ENCODE measurements at regions not wholly inside any gene's neighbourhood (a gene's known extent, or its start where the extent isn't known, plus 50 kb on each side); places are given as distances from the start of the nearest gene placed in this dataset.

DNA sequence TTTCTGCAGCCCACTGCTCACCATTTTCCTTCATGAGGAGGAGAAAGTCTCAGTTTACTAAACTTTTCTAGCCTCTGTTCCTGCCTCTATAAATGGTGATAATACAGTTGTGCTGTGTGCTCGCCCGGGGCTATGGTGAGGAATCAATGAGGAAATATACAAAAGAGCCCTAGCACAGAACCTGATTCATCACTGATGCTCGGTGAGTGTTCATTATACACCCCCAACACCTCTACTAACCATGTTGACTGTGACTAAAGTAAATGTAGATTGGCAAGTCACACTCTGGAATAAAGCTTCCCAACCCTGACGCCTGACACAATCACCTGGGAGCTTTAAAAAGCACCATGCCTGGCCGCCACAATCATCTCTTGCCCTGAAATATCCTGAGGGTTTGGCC lies 118.8 kb upstream of the CYP1B1 start:
- no peak overlapping the region for H3K4me3 Mint-ChIP-seq
- CTCF ChIA-PET, result no interaction called here
- peaks cover 0 to 5% (median 0%) of the 10 kb centered on the region in 11 donors for H3K9me3 Mint-ChIP-seq
- no peak overlapping the region for H3K4me3 ChIP-seq (ENCODE audit: low read length)
- no peaks in the 10 kb centered on the region for H3K27me3 ChIP-seq (ENCODE audit: control insufficient read depth in 2 of 2, insufficient read depth in 2 of 2, low read length in 2 of 2)
- H3K4me1 ChIP-seq (ENCODE audit: control insufficient read depth in 2 of 2, insufficient read depth in 2 of 2, low read length in 2 of 2), result no peaks in the 10 kb centered on the region
- no peak overlapping the region for H3K27ac Mint-ChIP-seq
- DNase-seq (no peak), ATAC-seq (no peak)
- peaks cover 5 to 25% (median 12%) of the 10 kb centered on the region in 7 donors for H3K4me1 Mint-ChIP-seq
- H3K27ac ChIP-seq (ENCODE audit: low read depth, low read length), result no peak overlapping the region
- H3K36me3 Mint-ChIP-seq, result peaks cover 0 to 5% (median 0%) of the 10 kb centered on the region in 5 donors
- peaks cover 0 to 7% (median 2%) of the 10 kb centered on the region in 5 donors for H3K27me3 Mint-ChIP-seq
- intact Hi-C loops (cut with micrococcal nuclease), result no loop called here
- POLR2A ChIA-PET, result no interaction called here
- H3K9me3 ChIP-seq (ENCODE audit: control insufficient read depth in 2 of 3, low read length in 3 of 3), result no peaks in the 10 kb centered on the region
- no peaks in the 10 kb centered on the region for H3K36me3 ChIP-seq (ENCODE audit: control insufficient read depth in 2 of 3, insufficient read depth in 3 of 3, low read length in 3 of 3)

DNA sequence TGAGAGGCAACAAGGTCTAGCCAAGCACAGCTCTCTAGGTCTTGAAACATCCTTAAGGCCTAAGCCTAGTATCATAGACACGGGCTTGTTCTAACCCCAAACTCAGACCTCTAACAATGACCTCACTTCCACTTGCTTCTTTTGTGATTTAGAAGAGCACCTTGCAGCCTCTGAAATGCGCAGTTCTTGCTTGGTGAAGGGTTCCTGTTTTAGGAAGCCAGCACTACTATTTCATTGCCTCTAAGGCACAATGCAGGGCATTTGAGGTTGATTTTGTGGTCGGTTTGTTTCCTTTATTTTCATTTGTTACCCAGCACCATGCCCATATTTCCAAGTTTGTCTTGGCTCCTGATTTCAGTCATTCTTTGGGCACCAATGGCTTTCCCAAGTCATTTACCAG lies 117.0 kb upstream of the CYP1B1 start:
- Mint-ChIP-seq H3K4me3 (no peak overlapping the region), H3K4me1 (peaks cover 5 to 25% (median 12%) of the 10 kb centered on the region in 7 donors), H3K9me3 (peaks cover 0 to 9% (median 0%) of the 10 kb centered on the region in 11 donors), H3K36me3 (peaks cover 0 to 10% (median 0%) of the 10 kb centered on the region in 5 donors), H3K27me3 (peaks cover 0 to 7% (median 0%) of the 10 kb centered on the region in 5 donors), H3K27ac (no peak overlapping the region)
- ATAC-seq (peak; percentile 10), DNase-seq (no peak)
- no peaks in the 10 kb centered on the region for H3K9me3 ChIP-seq (ENCODE audit: control insufficient read depth in 2 of 3, low read length in 3 of 3)
- H3K27me3 ChIP-seq (ENCODE audit: control insufficient read depth in 2 of 2, insufficient read depth in 2 of 2, low read length in 2 of 2), result no peaks in the 10 kb centered on the region
- no peaks in the 10 kb centered on the region for H3K4me1 ChIP-seq (ENCODE audit: control insufficient read depth in 2 of 2, insufficient read depth in 2 of 2, low read length in 2 of 2)
- no peak overlapping the region for H3K4me3 ChIP-seq (ENCODE audit: low read length)
- intact Hi-C loops (cut with micrococcal nuclease), result no loop called here
- ChIA-PET CTCF (no interaction called here), POLR2A (no interaction called here)
- no peak overlapping the region for H3K27ac ChIP-seq (ENCODE audit: low read depth, low read length)
- H3K36me3 ChIP-seq (ENCODE audit: control insufficient read depth in 2 of 3, insufficient read depth in 3 of 3, low read length in 3 of 3), result no peaks in the 10 kb centered on the region

- Mint-ChIP-seq H3K4me3 (no peak overlapping the region), H3K36me3 (peaks cover 0 to 10% (median 0%) of the 10 kb centered on the region in 5 donors), H3K27me3 (peaks cover 0 to 7% (median under 1%) of the 10 kb centered on the region in 5 donors), H3K9me3 (peaks cover 0 to 9% (median 0%) of the 10 kb centered on the region in 11 donors), H3K27ac (no peak overlapping the region), H3K4me1 (peaks cover 5 to 25% (median 12%) of the 10 kb centered on the region in 7 donors)
- POLR2A ChIA-PET, result interaction anchor here (0.5 kb wide), 1 partner anchor 1113 kb away, joined by 3 read pairs; no protein-coding TSS in a partner anchor
- ATAC-seq (no peak), DNase-seq (no peak)
- Histone ChIP-seq H3K27ac (ENCODE audit: low read depth, low read length) (no peak overlapping the region), H3K36me3 (ENCODE audit: control insufficient read depth in 2 of 3, insufficient read depth in 3 of 3, low read length in 3 of 3) (no peaks in the 10 kb centered on the region), H3K9me3 (ENCODE audit: control insufficient read depth in 2 of 3, low read length in 3 of 3) (no peaks in the 10 kb centered on the region), H3K27me3 (ENCODE audit: control insufficient read depth in 2 of 2, insufficient read depth in 2 of 2, low read length in 2 of 2) (no peaks in the 10 kb centered on the region), H3K4me1 (ENCODE audit: control insufficient read depth in 2 of 2, insufficient read depth in 2 of 2, low read length in 2 of 2) (no peaks in the 10 kb centered on the region), H3K4me3 (ENCODE audit: low read length) (no peak overlapping the region)
- intact Hi-C loops (cut with micrococcal nuclease), result no loop called here
- CTCF ChIA-PET, result no interaction called here
These were observed 116.1 kb upstream of the CYP1B1 start for GRCh38 chr2:38192046-38192445.

DNA sequence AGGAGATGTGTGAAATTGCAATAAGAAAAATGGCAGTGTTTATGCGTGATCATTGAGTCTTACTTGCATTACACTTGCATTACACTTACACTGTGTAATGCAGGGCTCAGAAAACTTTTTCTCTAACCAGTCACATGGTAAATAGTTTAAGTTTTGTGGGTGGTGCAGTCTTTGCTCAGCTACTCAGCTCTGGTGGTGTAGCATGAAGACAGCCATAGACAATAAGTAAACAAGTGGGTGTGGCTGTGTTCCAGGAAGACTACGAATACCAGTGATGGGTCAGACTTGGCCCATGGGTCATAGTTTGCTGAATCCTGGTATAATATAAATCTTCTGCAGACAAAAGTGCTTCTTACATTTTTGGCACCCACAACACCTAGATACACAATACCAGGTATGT lies 115.6 kb upstream of the CYP1B1 start:
- H3K36me3 Mint-ChIP-seq, result peaks cover 0 to 10% (median 0%) of the 10 kb centered on the region in 5 donors
- peaks cover 0 to 7% (median 4%) of the 10 kb centered on the region in 5 donors for H3K27me3 Mint-ChIP-seq
- no peaks in the 10 kb centered on the region for H3K9me3 ChIP-seq (ENCODE audit: control insufficient read depth in 2 of 3, low read length in 3 of 3)
- intact Hi-C loops (cut with micrococcal nuclease), result no loop called here
- DNase-seq, result no peak
- peaks cover 5 to 25% (median 12%) of the 10 kb centered on the region in 7 donors for H3K4me1 Mint-ChIP-seq
- H3K9me3 Mint-ChIP-seq, result peaks cover 0 to 9% (median 0%) of the 10 kb centered on the region in 11 donors
- H3K27ac Mint-ChIP-seq, result no peak overlapping the region
- no peaks in the 10 kb centered on the region for H3K36me3 ChIP-seq (ENCODE audit: control insufficient read depth in 2 of 3, insufficient read depth in 3 of 3, low read length in 3 of 3)
- ChIA-PET POLR2A (interaction anchor here (0.5 kb wide), 1 partner anchor 1114 kb away, joined by 3 read pairs; no protein-coding TSS in a partner anchor), CTCF (no interaction called here)
- H3K4me3 ChIP-seq (ENCODE audit: low read length), result no peak overlapping the region
- H3K27ac ChIP-seq (ENCODE audit: low read depth, low read length), result no peak overlapping the region
- no peak for ATAC-seq
- H3K4me3 Mint-ChIP-seq, result no peak overlapping the region
- H3K4me1 ChIP-seq (ENCODE audit: control insufficient read depth in 2 of 2, insufficient read depth in 2 of 2, low read length in 2 of 2), result no peaks in the 10 kb centered on the region
- H3K27me3 ChIP-seq (ENCODE audit: control insufficient read depth in 2 of 2, insufficient read depth in 2 of 2, low read length in 2 of 2), result no peaks in the 10 kb centered on the region

- H3K4me1 ChIP-seq (ENCODE audit: control insufficient read depth in 2 of 2, insufficient read depth in 2 of 2, low read length in 2 of 2), result no peaks in the 10 kb centered on the region
- no peaks in the 10 kb centered on the region for H3K36me3 ChIP-seq (ENCODE audit: control insufficient read depth in 2 of 3, insufficient read depth in 3 of 3, low read length in 3 of 3)
- ATAC-seq, result no peak
- Mint-ChIP-seq H3K36me3 (peaks cover 0 to 10% (median 0%) of the 10 kb centered on the region in 5 donors), H3K27me3 (peaks cover 0 to 11% (median 4%) of the 10 kb centered on the region in 5 donors), H3K4me1 (peaks cover 5 to 30% (median 12%) of the 10 kb centered on the region in 7 donors), H3K4me3 (peak overlapping the region in 1 of 10 donors; percentile 0), H3K9me3 (peaks cover 0 to 9% (median 0%) of the 10 kb centered on the region in 11 donors), H3K27ac (peak overlapping the region in 1 of 9 donors; percentile 12)
- H3K4me3 ChIP-seq (ENCODE audit: low read length), result no peak overlapping the region
- H3K9me3 ChIP-seq (ENCODE audit: control insufficient read depth in 2 of 3, low read length in 3 of 3), result no peaks in the 10 kb centered on the region
- POLR2A ChIA-PET, result no interaction called here
- CTCF ChIA-PET, result no interaction called here
- H3K27me3 ChIP-seq (ENCODE audit: control insufficient read depth in 2 of 2, insufficient read depth in 2 of 2, low read length in 2 of 2), result no peaks in the 10 kb centered on the region
- no peak overlapping the region for H3K27ac ChIP-seq (ENCODE audit: low read depth, low read length)
- intact Hi-C loops (cut with micrococcal nuclease), result no loop called here
- DNase-seq, result no peak
These were observed 114.7 kb upstream of the CYP1B1 start for GRCh38 chr2:38190542-38191218.

GRCh38 chr2:38187541-38188011 lies 111.6 kb upstream of the CYP1B1 start:
- peaks cover 0 to 35% (median 4%) of the 10 kb centered on the region in 7 donors for H3K4me1 Mint-ChIP-seq
- peaks cover 0 to 3% of the 10 kb centered on the region in 2 donors for H3K4me1 ChIP-seq (ENCODE audit: control insufficient read depth in 2 of 2, insufficient read depth in 2 of 2, low read length in 2 of 2)
- no peak overlapping the region for H3K27ac Mint-ChIP-seq
- H3K36me3 Mint-ChIP-seq, result peaks cover 0 to 10% (median 0%) of the 10 kb centered on the region in 5 donors
- H3K36me3 ChIP-seq (ENCODE audit: control insufficient read depth in 2 of 3, insufficient read depth in 3 of 3, low read length in 3 of 3), result no peaks in the 10 kb centered on the region
- peaks cover 0 to 15% (median 9%) of the 10 kb centered on the region in 5 donors for H3K27me3 Mint-ChIP-seq
- H3K27me3 ChIP-seq (ENCODE audit: control insufficient read depth in 2 of 2, insufficient read depth in 2 of 2, low read length in 2 of 2), result no peaks in the 10 kb centered on the region
- DNase-seq (no peak), ATAC-seq (no peak)
- CTCF ChIA-PET, result no interaction called here
- no peak overlapping the region for H3K4me3 ChIP-seq (ENCODE audit: low read length)
- intact Hi-C loops (cut with micrococcal nuclease), result no loop called here
- no peak overlapping the region for H3K4me3 Mint-ChIP-seq
- H3K9me3 Mint-ChIP-seq, result peaks cover 0 to 9% (median 0%) of the 10 kb centered on the region in 11 donors
- H3K9me3 ChIP-seq (ENCODE audit: control insufficient read depth in 2 of 3, low read length in 3 of 3), result no peaks in the 10 kb centered on the region
- H3K27ac ChIP-seq (ENCODE audit: low read depth, low read length), result no peak overlapping the region
- POLR2A ChIA-PET, result interaction anchor here (0.7 kb wide), 1 partner anchor 525 kb away, joined by 3 read pairs; no protein-coding TSS in a partner anchor

All from naive thymus-derived CD4-positive, alpha-beta T cell (primary cell).